Glomerular visceral epithelial cell (primary cell): ENCODE measurements at regions not wholly inside any gene's neighbourhood (a gene's known extent, or its start where the extent isn't known, plus 50 kb on each side); places are given as distances from the start of the nearest gene placed in this dataset.
"Not testable (repeated sequence)": the region's sequence is repeated elsewhere in the genome, so short reads cannot be mapped to it uniquely, and the experiment has no call there.

Experiments used
- DNase-seq: peaks from one replicate; pipeline ENCODE4 v3.0.0-alpha.2; 2016; ENCODE audit errors: extremely low spot score

DNA sequence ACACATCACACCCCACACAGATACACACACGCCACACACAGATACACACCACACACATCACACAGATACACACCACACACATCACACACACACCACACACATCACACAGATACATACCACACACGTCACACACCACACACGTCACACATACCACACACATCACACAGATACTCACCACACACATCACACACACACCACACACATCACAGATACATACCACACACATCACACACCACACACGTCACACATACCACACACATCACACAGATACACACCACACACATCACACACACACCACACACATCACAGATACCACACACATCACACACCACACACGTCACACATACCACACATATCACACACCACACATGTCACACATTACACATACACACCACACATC lies 159.3 kb downstream of the NDUFA10 start:
- not testable (repeated sequence) for DNase-seq

GRCh38 chr2:239865059-239865639 lies 160.0 kb downstream of the NDUFA10 start:
- no peak for DNase-seq

DNA sequence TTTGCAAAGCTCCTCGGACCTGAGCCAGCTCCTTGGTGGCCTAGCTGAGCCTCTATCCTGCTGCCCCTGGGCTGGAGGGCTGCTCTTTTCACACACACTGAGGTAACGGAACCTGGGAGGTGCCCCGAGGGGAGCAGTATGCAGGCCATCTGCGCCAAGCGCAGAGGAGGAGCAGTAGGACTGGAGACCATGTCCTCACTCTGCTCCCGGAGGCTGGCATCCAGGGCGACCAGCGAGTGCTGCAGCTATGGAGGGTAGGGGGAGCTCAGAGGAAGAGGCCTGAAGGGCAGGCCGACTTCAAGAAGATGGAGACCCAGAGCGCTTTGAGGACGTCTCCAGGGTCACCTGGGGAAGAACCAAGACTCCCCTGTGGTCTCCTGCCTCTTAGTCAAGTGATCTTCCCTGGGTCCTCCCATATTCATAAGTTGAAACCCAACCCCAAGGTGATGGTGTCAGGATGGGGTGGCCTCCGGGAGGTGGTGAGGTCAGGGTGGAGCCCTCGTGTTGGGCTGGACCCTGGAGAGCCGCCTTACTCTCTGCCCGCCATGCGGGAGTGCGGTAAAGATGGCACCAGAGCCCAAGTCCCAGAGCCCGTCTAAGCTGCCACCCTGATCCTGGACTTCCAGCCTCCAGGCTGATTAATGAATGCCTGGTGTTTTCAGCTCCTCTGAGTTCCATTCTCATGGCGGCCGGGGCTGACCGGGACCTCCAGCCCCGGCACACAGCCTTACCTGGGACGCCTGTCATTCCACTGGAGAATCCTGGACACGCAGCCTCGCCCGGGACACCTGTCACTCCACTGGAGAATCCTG lies 160.7 kb downstream of the NDUFA10 start:
- no peak for DNase-seq

GRCh38 chr2:239862613-239863012 lies 162.5 kb downstream of the NDUFA10 start:
- no peak for DNase-seq

GRCh38 chr2:239858179-239858578 lies 167.0 kb downstream of the NDUFA10 start:
- no peak for DNase-seq

DNA sequence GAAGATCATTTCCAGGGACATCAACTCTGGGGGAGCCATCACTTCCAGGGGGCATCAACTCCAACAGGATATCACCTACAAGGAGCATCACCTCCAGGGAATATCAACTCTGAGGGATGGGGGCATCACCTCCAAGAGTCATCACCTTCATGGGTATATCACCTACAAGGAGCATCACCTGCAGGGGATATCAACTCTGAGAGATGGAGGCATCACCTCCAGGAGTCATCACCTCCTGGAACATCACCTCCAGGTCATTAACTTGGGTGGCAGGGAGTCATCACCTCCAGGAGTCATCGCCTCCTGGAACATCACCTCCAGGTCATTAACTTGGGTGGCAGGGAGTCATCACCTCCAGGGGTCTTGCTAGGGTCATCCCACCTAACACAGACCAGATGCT lies 167.6 kb downstream of the NDUFA10 start:
- no peak for DNase-seq

GRCh38 chr2:239856620-239857285 lies 168.4 kb downstream of the NDUFA10 start:
- no peak for DNase-seq

DNA sequence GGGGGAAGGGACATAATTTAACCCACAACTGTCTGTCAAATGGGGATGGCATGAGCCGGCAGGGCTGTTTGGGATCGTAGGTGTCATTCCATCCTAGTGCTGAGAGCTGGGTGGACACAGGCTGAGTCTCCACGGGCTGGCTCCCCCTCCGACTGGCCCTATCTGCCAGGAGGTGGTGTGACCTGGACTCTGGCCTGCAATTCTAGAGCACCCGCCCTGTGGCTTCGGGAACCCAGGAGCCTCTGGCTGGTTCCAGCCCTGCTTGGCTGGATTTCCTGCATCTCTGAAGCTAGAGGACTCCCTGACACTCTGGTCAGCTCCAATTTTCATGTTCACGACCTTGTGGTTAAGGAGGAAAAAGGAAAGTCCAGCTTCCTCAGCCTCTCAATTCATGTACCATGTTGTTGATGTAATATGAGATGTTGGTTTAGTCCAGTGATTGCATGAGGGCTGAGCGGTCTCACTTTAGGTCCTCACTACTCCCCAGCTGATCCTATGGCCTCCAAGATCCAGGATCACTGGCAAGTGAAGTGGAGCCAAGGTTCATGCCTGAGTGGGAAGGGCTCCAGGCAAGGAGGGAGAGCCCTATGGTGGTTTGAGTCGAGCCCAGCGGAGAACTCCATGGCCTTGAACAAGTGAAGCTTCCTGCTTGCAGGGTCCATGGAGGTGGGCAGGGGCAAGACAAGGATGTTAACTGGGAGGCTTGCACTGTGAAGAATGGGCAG lies 169.1 kb downstream of the NDUFA10 start:
- DNase-seq, result no peak

DNA sequence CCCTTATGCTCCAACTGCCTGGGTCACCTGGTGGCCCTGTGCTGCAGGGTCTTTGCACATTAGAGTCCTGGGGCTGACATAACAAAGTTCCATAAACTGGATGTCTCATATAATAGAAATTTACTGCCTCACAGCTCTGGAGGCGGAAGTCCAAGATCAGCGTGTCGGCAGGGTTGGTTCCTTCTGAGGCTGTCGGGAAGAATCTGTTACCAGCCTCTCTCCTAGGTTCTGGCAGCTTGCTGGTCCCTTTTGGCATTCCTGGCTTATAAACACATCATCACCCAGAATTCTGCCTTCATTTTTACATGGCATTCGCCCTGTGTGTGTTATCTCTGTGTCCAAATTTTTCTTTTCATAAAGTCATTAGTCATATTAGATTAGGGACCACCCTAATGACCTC lies 170.5 kb downstream of the NDUFA10 start:
- no peak for DNase-seq

DNA sequence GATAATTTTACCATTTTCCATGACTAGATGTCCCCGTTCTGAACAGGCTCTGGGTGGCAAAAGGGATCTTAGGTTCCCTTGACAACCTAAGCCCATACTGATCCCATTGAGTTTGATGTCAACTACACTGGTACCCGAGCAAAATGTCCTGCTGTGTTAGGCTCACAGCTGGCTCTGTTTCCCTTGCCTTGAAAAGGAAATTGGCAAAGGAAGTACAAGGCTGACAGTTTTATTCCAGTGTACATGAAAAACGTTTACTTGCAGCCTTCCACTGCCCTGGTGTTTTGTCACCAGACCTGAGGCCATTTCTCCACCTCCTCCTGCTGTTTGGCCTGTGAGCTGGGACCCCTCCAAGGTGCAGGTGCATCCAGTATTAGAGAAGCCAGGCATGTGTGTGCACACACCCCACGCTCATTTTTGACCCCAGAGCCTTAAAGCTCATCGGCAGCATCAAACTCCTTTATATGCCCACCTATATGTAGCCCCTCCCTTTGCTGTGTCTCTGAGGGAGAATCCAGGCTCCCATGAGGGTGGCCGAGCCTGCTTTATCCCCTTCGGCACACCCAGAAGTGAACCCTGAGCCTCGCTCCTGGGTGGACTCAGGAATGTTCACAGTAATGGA lies 171.3 kb downstream of the NDUFA10 start:
- no peak for DNase-seq

DNA sequence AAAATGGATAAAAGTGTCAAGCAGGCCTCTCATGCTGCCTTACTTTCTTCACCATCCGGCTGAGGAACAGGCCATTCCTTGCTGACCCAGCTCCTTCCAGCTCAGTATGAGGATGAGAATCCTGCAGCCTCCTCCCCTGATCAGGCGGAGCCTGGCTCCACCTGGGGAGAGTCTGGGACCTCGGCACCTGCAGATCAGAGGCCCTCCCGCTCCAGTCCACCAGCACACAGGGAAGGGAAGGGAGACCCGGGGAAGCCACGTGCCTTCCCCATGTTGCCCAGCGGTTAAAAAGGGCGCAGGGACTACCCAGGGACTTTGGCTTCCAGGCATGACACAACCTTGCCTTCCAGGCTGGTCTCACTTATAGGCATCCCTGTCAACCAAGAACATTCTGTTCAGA lies 172.0 kb downstream of the NDUFA10 start:
- no peak for DNase-seq

GRCh38 chr2:239852272-239852671 lies 172.9 kb downstream of the NDUFA10 start:
- no peak for DNase-seq

DNA sequence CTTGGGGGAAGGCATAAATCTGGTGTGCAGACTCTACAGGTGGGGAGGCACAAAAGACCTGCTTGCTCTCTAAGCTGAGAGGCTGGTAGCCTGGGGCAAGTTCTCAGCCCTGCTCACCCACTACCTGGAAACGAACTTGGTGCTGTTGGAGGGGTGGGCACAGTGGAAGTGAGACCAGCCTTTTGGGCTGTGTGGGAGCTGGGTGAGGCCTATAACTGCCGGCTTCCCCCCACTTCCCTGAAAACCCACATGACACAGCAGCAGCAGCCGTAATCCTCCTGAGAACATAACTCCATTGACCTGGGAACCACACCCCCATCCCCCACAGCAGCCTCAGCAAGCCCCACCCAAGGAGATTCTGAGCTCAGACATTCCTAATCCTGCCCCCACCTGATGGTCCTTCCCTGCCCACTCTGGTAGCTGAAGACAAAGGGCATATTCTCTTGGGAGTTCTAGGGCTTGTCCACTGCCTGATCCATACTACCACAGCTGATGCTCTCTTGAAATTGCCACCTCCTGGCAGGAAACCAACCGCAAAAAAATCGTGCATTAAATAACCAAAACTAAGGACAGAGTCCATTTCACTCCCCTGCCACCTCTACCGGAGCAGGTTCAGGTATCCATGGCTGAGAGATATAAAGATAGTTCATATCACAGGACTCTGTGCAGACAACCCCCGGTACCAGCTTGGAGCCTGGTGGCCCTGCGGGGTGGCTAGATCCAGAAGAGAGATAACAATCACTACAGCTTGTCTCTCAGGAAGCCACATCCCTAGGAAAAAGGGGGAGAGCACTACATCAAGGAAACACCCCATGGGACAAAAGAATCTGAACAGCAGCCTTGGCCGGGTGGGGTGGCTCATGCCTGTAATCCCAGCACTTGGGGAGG lies 178.1 kb downstream of the NDUFA10 start:
- DNase-seq, result no peak

- no peak for DNase-seq
Observed at GRCh38 chr2:239845968-239846367, 179.2 kb downstream of the NDUFA10 start.

GRCh38 chr2:239839306-239839705 lies 185.8 kb downstream of the NDUFA10 start:
- no peak for DNase-seq

GRCh38 chr2:239836021-239836765 lies 188.9 kb downstream of the NDUFA10 start:
- DNase-seq, result no peak

GRCh38 chr2:239835056-239835455 lies 190.1 kb downstream of the NDUFA10 start:
- DNase-seq, result no peak

DNA sequence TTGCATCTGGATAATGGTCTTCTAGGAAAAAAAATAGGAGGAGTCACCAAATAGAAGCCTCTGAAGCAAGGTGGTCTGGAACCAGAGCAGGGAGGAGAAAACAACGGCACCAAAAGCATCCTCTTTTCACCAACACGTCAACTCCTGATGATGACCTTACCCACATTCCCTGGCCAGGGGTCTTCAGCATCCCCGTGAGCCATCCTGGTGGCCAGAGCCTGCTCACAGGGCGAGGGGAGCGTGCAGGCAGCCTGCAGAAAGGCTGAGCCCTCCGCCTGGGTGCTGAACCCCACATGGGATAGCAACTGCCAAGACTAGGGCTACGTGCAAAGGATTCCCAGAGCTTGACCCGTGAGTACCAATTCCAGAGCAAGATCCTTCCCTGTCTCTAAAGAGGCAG lies 191.0 kb downstream of the NDUFA10 start:
- DNase-seq, result no peak

GRCh38 chr2:239833269-239834109 lies 191.7 kb downstream of the NDUFA10 start:
- DNase-seq, result no peak
